ENCODE measurements at regions not wholly inside any gene's neighbourhood (a gene's known extent, or its start where the extent isn't known, plus 50 kb on each side); places are given as distances from the start of the nearest gene placed in this dataset.
A peak's percentile ranks its signal among the peaks of the same experiment; 100 is the strongest.
"Not testable (repeated sequence)": the region's sequence is repeated elsewhere in the genome, so short reads cannot be mapped to it uniquely, and the experiment has no call there.

- peak; percentile 24 for DNase-seq
These were observed 54.7 kb downstream of the ASCL1 start for GRCh38 chr12:103011974-103012763.

- DNase-seq, result peak; percentile 91
These were observed 55.4 kb downstream of the ASCL1 start for GRCh38 chr12:103012884-103013283.

GRCh38 chr12:103013741-103014300 is 56.3 kb downstream of the ASCL1 start:
- peak; percentile 40 for DNase-seq

- no peak for DNase-seq
These were observed 58.9 kb downstream of the ASCL1 start for GRCh38 chr12:103016381-103016780.

GRCh38 chr12:103020839-103021238 is 63.4 kb downstream of the ASCL1 start:
- DNase-seq, result no peak

GRCh38 chr12:103021538-103022218 is 64.2 kb downstream of the ASCL1 start:
- DNase-seq, result no peak

- DNase-seq, result no peak
These were observed 67.2 kb downstream of the ASCL1 start for GRCh38 chr12:103024650-103025049.

- not testable (repeated sequence) for DNase-seq
These were observed 69.2 kb downstream of the ASCL1 start for GRCh38 chr12:103026643-103027042.

- DNase-seq, result no peak
These were observed 71.6 kb downstream of the ASCL1 start for GRCh38 chr12:103028881-103029639.

GRCh38 chr12:103036581-103037214 is 79.2 kb downstream of the ASCL1 start:
- no peak for DNase-seq

- DNase-seq, result peak; percentile 27
These were observed 86.3 kb downstream of the ASCL1 start for GRCh38 chr12:103043531-103044486.

- no peak for DNase-seq
These were observed 88.7 kb downstream of the ASCL1 start for GRCh38 chr12:103046154-103046553.

GRCh38 chr12:103050273-103050672 is 92.8 kb downstream of the ASCL1 start:
- no peak for DNase-seq

- DNase-seq, result no peak
These were observed 95.6 kb downstream of the ASCL1 start for GRCh38 chr12:103053089-103053488.

- DNase-seq, result no peak
These were observed 116.2 kb downstream of the ASCL1 start for GRCh38 chr12:103073630-103074029.

- no peak for DNase-seq
These were observed 118.4 kb downstream of the ASCL1 start for GRCh38 chr12:103075848-103076247.

GRCh38 chr12:103077108-103077773 is 119.8 kb downstream of the ASCL1 start:
- no peak for DNase-seq

GRCh38 chr12:103085541-103085940 is 128.1 kb downstream of the ASCL1 start:
- DNase-seq, result no peak

- no peak for DNase-seq
These were observed 129.0 kb downstream of the ASCL1 start for GRCh38 chr12:103086471-103086870.

- no peak for DNase-seq
These were observed 136.1 kb downstream of the ASCL1 start for GRCh38 chr12:103093499-103094106.

All from eye (tissue), 1 donor.